Muscle of back (tissue), 3 donors: ENCODE measurements at regions not wholly inside any gene's neighbourhood (a gene's known extent, or its start where the extent isn't known, plus 50 kb on each side); places are given as distances from the start of the nearest gene placed in this dataset.

Source experiments
- DNase-seq, 3 donors: peaks; one replicate each; pipeline versions ENCODE4 v3.0.0 to v3.0.0-alpha.2; 2013

DNA sequence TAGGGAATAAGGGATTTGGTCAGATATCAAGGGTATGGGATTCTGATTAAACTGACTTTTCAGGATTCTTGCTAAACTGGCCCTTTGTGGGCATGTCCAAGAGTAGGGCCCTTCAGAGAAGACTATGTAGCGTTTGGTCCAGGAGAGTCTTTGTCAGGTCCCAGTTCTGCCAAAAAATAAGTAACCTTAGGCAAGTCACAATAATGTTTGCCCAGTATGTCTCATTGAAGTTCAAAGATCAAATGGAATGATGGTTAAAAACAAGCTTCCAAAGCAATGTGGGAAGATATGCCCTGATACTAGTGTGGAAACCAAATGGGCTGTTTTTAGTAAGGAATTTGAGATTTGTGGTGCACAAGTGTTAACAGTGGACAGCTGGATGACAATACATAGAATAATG, 454.4 kb downstream of the WDR72 start:
- no peak for DNase-seq

DNA sequence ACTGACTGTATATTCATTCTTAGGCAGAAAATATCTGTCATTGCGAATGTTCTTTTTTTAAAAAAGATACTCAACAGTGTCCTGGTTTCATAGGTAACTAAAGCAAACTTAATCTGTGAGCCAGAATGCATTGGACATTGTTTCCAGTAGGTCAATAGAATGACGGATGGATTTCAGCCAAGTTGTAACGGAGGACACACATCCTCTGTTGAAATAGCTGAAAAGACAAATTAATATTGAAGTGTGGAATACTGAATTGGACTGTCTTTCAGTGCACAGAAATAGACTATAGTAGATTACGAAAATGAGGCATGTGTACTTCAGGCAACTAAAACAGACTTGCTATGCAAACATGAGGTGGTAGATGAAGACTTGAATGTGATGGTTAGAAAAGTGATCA, 461.6 kb downstream of the WDR72 start:
- DNase-seq = no peak

DNA sequence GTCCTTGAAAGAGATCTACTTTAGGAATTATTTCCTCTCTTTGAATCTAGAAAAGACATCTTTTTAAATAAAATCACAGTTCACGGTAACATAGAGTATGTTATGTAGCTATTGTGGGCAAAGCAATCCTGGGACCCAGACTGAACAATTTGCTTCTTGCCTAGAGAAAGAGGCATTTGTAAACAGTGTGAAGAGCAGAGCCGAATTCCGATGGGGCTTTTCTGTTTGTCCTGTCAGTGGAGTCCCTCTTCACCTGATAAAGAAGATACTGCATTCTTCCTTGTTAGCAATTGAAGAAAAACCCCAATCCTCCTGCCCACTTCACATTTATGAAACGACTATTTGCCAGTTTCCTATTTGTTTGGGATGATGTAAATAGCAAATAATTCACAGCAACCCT, 462.9 kb downstream of the WDR72 start:
- DNase-seq = no peak

DNA sequence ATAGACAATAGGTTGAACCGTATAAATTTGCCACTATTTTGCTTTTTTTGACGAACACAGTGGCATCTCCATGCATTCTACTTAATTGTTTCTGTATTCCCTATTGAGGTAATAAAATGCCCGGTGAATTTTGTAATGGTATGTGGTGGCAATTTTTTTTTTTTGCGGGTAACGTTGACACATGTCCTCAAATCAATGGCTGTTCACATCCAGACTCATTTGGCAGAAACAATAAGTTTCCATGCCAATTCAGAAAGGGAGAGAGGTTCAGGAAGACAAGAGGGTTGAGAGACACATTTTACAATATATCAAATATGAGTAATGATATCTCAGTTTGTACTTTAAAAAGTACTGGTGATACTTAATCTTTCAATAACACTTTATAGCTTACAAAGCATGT, 463.9 kb downstream of the WDR72 start:
- DNase-seq = no peak

DNA sequence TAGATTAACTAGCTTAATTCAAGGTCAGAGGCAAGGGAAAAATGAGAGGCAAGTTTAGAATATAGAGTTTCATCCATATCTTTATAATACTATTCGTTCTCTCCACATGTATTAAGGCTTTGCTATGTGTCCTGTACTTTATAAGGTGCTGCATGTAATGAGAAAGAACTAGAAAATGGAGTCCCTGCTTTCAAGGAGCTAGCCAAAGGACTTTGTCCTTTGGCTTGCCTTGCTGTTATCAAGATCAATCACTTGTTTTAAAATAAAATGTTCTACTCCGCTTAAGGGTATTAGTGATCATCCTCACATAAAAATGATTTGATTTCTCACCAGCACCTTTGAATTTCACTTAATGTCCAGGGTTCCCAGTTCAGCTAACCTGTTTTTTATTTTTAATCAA, 470.9 kb downstream of the WDR72 start:
- DNase-seq = no peak

DNA sequence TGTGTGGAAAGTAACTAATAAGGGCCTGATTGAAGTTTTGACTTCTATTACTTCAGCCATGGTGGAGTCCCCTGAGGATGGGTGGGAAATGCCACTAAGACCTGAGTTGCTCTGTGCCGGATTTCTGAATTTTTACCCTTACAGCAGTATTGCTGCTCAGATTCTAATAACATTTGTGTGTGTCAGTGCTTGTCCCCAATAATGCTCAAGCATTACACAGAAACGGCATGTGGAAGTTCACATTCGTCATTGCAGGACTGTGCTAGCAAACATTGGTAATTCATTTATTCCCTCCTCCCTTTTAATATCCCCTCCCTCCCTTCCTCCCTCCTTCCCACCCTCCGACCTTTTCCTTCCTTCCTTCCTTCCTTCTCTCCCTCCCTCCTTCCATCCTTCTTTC, 484.5 kb upstream of the ONECUT1 start:
- no peak for DNase-seq

DNA sequence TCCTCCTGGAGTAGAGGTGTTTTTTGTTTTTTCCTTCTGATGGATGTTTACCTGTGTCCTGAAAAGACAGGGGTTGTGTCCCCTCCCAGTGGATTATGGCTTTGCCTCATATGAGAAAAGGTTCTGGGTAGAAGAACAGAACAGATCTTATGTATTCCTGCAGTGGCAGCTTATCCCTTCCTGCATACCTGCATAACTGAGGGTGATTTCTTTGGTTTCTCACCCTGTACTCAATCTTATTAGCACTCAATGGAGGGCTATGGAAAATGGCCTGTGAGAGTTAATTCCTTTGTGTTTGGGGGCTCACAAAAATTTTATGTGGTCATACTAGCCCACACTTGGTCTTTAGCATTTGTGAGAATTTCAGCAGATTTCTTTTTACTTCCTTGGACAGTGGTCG, 482.0 kb upstream of the ONECUT1 start:
- DNase-seq = no peak

DNA sequence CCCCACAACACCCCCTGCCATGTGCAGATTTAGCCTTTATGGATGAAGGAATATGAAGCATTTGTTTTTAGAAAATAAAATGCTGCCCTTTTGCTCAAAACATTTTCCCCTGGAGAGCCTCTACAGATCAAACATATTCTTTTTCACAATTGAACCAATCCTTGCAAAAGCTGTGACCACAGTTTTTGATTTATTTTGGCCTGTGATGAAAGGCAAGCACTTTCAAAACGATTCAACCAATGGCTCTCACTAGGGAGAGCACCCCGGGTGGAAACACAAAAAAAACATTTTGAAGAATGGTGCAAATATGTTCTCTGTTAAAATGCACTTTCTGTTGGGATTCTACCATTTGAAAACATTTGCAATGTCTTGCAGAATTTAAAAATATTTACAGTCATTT, 476.0 kb upstream of the ONECUT1 start:
- DNase-seq = no peak

DNA sequence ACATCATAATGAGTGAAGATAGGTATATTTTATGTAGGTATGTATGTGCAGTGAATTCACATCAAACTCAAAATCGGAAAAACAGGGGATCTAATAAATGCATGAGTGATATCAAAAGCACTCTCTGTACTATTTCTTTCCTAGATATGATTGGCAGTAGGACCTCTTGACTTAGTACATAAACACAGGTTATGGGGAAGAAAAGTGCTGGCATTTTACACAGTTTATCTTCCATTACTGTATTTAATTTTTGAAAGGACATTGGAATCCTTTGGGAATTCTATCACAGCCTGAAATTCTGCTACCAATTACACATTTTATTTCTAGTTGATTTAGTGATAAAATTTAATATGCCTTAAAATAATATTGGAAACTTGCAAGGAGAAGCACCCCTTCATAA, 470.5 kb upstream of the ONECUT1 start:
- no peak for DNase-seq

DNA sequence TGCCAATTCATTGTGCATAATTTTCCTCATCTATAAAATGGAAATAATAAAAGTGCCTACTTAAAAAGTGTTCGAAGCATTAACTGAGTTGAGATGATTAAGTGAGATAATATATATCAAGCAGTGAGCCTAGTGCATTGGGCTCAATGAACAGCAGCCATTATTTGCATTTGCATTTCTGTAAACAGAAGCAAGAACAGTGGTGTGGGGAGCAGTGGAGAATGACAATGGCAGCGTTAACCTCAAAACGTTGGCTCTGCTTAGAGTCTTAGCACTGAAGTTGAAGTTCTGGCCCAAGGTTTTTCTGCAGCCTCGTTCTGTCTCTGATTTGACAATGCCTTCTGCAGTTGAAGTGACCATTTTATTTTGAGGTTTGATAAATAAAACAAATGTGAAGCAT, 466.3 kb upstream of the ONECUT1 start:
- no peak for DNase-seq

DNA sequence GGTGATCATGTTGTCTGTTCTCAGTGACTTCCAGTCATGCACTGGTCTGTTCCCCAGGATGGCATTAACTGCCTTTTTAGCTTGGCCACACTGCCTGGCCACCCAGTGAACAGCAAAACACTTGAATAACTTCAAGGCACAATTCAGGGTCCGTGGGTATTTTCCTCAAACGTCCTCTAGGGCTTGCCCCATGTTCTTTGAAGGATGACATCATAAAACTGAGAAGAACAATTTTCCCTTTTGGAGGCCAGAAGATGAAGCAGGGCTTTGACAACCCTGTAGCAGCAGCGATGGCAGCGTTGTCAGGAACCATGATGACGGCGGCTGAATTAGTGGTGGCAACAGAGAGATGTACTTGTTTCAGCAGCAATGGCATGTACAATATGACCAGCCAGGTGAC, 465.9 kb upstream of the ONECUT1 start:
- DNase-seq = no peak

DNA sequence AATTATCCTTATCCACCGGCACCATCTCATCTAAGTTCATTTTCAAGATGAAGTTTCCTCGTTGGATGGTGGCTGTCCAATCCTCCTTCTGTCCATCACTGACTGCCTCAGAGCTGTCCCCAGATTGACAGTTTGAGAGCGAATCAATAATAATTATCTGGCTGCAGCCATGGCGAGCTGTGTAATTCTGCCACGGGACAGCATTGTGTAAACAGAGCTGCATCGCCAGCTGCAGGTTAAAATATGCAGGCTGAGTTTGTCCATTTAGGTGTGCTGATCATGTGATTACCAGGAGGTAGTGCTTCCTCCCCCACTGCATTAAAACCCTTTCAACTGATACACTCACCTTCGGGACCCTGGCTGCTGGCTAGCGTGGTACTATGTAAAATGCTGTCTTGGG, 461.9 kb upstream of the ONECUT1 start:
- DNase-seq = no peak

DNA sequence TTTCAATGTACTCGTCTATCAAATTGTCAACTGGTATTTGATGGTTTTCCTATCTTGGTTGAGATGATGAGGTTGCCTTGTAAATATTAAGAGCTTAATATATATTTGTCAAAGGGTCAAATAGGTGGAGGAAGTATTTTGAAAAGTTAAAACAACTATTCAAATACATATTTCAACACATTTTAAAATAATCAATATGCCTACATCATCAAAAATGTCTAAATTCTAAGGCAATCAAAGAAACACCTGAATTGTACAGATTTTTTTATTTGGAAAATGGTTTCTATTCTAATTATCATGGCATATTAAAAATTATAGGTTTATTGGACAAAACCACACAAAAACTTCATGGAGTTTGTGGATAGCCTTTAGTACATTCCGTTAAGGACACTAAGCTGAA, 461.4 kb upstream of the ONECUT1 start:
- no peak for DNase-seq

DNA sequence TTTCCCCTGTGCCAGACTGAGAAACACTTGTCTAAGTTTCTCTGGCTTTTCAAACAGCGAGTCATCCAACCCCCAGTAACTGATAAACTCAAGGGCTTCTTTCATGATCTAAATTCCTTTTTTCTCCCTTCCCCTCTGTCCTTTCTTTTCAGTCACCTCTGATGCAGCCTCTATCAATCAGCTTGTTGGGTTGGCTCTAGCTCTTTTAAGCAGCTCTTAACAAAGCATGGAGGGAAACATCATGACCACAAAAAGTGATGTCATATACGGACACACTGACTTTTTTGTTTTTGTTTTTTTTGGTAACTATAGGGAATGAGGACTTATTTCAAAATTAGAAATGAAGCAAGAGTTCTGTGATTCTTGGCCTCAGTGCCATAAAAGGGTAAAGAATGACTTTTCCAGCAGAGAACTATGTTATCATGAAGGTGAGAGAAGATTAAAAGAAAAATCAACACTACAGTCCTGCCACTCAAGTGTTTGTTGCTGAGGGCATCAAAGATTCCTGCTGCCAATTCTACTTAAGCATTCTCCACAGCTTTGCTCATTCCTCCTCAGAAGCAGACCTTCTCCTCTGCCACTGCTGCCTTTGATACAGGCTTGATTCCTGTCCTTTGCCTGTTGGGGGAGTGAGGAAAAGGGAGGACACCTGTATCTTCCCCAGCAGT, 457.0 kb upstream of the ONECUT1 start:
- DNase-seq = no peak

DNA sequence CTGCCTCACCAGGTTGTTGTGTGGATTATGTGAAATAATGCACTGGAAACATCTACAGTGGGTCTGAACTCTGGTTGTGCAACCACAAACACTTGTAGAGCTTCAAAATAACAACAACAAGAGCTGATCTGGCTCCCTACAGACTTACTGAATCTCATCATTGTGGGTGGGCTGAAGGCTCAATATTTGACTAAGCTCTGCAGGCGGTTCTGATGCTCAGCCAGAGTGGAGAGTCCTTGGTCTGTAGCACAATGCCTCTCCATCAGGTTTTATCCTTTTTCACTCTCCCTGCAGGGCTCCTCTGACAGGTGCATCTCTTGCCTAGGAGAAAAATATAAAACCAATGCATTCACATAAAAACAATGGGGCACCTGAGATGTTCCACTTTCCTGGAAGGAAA, 456.3 kb upstream of the ONECUT1 start:
- no peak for DNase-seq

DNA sequence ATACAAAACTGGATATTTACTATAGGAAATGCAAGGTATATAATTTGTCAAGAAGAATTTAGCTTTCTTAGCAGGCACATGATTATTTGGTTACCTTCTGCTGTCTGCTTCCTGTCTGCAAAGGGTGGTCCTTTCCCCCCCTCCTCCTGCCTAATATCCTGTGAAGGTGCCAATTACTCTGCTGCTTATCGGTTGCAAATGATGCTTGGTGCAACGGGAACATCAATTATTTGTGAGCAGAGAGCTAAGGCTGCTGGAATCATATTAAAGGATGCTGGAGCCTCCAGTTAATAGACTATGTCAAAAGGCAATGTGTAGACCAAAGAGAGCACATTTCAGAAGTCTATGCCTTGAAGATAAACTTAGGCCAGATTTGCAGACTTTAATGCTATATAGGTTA, 443.7 kb upstream of the ONECUT1 start:
- DNase-seq = no peak

DNA sequence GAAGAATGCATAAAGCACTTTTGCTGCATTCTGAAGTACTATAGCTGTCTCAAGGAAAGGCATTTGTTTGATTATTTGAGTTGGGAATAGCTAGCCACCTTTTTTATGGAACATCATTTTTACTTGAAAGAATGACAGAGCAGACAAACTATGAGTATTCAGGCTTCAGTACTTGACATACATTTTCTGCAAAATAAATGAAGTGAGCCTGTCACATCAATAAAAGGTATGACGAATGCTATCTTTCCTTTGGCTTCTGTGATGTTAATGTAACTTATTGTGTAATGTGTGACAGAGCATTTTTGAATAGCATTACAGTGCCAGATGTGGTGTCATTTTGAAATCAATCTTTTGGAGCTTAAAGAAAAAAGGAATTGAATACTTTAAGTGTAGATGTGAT, 440.3 kb upstream of the ONECUT1 start:
- DNase-seq = no peak

DNA sequence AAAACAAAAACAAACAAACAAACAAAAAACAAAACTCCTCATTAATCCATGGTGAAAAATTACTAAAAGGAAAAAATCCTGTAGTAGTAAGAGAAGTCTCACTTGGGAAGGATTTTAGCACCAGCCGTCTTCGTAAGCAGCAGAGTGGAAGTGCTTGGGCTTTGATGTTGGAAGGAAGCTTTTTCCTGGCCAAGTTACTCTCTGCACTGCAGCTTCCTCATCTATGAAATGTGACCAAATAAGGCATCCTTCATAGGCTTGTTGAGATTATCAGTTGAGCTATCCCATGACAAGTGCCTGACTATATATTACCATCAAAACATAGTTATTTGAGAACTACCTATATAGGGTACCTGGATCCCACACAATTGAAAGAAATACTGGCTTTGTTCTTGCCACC, 436.4 kb upstream of the ONECUT1 start:
- DNase-seq = no peak

DNA sequence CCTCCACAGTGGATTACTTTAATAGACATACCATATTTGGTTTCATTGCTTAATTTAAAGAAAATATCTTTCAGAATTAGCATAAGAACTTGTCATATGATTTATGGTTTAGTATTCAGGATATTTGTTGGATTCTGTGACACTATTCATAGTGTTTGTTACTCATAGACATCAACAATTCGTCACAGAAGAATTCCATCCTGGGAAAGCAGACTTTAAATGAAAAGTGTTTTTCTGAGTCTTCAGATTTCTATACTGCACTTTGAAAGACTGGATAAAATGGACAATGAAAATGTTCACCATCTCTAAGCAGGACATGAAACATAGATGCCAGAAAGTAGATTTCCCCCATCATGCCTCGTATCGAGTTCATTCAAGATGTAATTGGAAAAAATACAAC, 435.6 kb upstream of the ONECUT1 start:
- DNase-seq = no peak

DNA sequence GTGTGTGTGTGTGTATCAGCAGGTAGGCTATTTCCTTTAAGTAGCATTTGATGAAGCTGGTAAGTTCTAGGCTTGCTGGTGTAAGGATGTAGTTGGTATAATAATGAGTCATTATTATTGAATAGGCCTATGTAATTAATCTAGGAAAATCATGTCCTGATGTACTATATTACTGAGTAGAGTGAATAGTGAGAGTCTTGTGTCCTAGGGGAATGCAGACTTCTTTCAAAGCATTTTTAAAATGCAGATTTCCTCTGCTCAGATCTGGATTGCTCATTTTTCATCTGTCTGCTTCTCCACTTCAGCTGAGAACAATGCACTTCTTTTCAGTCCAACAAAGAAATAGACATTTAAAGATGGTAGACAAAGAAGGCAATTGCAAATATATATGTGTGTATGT, 434.2 kb upstream of the ONECUT1 start:
- no peak for DNase-seq

DNA sequence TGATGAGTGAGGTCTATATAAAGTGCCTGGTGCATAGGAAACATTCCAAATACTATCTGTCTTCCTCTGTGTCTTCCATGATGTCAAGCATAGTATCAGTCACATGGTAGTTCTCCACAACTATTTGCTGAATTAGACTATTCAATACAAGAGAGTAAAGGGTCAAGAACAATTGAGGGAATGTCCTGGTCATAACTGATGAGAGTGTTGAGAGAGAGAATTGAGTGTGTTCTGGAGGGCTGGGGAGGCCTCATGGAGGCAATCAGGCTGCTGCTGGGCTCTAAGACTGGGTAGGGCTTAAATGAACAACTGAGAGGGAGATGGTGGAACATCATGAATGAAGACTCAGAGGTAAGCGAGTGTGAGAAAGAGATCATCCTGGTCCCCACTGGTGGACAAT, 433.7 kb upstream of the ONECUT1 start:
- no peak for DNase-seq

DNA sequence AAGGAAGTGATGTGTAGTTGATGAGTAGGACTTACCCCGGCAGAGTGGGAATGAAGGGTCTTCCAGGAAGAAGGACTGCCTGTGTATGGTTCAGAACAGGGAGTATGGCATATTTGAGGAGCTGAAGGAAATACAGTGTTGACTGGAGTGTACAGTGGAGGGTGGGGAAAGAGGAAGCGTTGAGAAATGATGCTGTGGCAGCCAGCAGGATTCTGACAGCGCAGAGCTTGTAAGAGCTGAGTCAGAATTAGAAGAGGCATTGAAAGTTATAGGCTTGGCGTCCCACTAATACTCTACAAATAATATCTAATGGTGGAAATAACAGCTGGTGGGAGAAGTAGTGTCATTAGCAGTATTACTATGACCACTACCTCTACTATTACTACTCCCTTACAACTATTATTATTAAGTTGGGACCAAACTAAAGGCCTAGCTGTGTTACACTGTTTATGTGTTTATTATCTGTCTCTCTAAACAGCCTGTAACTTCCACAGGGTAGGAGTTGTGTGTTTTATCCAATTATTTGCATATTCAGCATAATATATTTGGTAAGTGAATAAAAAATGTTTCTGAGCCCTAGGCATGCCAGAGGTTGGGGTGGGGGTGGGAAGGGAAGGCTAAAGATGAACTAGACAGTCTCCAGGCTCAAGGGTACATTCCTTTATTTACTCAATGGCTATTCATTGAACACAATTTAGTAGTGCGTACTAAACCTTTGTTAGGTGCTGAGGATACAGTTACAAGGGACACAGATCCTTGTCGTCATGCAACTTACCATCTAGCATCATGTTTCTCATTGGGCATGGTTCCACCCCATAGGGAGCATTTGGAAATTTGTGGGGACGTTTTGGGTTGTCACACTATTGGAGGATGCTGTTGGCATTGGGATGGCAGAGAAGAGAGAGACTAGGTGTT, 428.8 kb upstream of the ONECUT1 start:
- no peak for DNase-seq

DNA sequence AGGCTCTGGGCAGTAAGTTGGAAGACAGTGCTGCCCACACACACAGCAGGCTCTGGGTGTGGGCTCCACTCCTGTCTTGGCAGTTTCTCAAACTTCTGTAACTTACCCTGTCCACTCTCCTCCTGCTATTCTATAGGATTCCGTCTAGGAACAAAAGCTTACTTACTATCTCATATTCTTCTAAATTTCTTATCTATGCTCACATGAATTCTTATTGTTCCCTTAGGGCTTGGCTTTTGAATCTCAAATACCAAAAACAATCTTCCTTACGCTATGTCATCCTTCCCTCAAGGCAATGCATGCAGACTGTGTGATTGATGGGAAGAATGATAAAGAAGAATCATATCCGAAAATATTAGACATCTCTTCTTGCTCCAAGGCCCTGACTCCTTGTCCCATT, 425.9 kb upstream of the ONECUT1 start:
- no peak for DNase-seq

DNA sequence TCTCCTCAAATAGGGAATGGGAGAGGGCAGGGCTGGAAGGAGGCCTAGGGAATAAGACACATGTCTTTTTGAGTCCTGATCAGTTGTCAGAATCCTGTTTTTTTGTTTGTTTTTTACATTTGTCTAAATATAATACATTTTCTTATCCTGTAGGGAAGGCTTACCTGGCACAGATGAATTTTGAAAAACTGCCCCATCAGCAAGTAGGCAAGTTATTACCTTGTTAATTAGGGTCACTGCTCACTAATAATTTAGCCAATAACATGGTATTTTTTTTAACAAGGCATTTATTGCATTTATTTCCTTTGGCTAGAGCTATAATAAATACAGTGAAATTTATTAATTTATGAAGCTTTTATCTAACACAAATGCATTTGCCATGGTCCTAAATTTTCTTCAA, 423.2 kb upstream of the ONECUT1 start:
- DNase-seq = no peak
